ENCODE measurements at regions not wholly inside any gene's neighbourhood (a gene's known extent, or its start where the extent isn't known, plus 50 kb on each side); places are given as distances from the start of the nearest gene placed in this dataset.

DNA sequence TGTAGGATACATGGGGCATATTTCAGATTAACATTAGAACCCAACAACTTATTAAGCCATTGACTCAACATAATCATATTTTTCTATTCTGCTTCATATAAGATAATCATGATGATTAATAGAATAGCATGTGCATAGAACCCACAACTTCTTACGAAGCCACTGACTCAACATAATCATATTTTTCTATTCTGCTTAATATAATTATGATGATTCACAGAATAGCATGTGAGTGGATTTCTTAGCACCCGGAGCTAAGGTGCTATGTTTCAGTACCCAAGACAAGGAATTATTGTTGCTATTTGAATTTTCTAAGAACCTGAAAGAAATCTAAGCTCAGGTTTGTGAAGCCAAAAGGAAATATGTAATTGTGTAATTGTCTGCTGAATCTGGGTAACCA, 96.8 kb downstream of the TENT5A start:
- TF ChIP-seq, protein P1, sequence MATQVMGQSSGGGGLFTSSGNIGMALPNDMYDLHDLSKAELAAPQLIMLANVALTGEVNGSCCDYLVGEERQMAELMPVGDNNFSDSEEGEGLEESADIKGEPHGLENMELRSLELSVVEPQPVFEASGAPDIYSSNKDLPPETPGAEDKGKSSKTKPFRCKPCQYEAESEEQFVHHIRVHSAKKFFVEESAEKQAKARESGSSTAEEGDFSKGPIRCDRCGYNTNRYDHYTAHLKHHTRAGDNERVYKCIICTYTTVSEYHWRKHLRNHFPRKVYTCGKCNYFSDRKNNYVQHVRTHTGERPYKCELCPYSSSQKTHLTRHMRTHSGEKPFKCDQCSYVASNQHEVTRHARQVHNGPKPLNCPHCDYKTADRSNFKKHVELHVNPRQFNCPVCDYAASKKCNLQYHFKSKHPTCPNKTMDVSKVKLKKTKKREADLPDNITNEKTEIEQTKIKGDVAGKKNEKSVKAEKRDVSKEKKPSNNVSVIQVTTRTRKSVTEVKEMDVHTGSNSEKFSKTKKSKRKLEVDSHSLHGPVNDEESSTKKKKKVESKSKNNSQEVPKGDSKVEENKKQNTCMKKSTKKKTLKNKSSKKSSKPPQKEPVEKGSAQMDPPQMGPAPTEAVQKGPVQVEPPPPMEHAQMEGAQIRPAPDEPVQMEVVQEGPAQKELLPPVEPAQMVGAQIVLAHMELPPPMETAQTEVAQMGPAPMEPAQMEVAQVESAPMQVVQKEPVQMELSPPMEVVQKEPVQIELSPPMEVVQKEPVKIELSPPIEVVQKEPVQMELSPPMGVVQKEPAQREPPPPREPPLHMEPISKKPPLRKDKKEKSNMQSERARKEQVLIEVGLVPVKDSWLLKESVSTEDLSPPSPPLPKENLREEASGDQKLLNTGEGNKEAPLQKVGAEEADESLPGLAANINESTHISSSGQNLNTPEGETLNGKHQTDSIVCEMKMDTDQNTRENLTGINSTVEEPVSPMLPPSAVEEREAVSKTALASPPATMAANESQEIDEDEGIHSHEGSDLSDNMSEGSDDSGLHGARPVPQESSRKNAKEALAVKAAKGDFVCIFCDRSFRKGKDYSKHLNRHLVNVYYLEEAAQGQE (IDR thresholded peaks at IDR 0.05; ENCODE audit: insufficient replicate concordance, low read depth) = no peak
- TF ChIP-seq, protein P2, sequence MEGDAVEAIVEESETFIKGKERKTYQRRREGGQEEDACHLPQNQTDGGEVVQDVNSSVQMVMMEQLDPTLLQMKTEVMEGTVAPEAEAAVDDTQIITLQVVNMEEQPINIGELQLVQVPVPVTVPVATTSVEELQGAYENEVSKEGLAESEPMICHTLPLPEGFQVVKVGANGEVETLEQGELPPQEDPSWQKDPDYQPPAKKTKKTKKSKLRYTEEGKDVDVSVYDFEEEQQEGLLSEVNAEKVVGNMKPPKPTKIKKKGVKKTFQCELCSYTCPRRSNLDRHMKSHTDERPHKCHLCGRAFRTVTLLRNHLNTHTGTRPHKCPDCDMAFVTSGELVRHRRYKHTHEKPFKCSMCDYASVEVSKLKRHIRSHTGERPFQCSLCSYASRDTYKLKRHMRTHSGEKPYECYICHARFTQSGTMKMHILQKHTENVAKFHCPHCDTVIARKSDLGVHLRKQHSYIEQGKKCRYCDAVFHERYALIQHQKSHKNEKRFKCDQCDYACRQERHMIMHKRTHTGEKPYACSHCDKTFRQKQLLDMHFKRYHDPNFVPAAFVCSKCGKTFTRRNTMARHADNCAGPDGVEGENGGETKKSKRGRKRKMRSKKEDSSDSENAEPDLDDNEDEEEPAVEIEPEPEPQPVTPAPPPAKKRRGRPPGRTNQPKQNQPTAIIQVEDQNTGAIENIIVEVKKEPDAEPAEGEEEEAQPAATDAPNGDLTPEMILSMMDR (IDR thresholded peaks at IDR 0.05; ENCODE audit: insufficient read depth, low read length) = no peak

Data from HL-60 (cell line).